ENCODE measurements at regions not wholly inside any gene's neighbourhood (a gene's known extent, or its start where the extent isn't known, plus 50 kb on each side); places are given as distances from the start of the nearest gene placed in this dataset.

DNA sequence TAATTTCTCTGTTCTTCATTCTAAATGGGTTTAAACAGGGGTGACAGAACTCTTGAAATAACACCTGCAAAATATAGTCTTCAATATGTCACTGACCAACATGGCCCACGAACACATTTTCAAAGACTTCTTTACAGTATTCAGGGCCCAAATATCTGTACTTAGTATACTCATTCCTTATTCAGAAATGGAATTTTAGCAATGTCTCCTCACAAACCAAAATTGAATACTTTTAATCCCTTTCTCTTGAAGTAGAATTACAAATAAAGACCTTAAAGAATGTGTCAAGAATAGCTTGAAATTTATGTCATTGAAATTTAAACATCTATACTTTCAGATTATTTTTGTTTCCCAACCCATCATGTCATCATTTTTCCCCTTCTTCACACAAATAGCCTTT, 263.1 kb downstream of the LRIG3 start:
- no peak for DNase-seq (ENCODE audit: low read depth)
- H3K36me3 ChIP-seq (ENCODE audit: control insufficient read depth, insufficient read depth, low read length), result no peaks in the 10 kb centered on the region
- TF ChIP-seq, protein P1, sequence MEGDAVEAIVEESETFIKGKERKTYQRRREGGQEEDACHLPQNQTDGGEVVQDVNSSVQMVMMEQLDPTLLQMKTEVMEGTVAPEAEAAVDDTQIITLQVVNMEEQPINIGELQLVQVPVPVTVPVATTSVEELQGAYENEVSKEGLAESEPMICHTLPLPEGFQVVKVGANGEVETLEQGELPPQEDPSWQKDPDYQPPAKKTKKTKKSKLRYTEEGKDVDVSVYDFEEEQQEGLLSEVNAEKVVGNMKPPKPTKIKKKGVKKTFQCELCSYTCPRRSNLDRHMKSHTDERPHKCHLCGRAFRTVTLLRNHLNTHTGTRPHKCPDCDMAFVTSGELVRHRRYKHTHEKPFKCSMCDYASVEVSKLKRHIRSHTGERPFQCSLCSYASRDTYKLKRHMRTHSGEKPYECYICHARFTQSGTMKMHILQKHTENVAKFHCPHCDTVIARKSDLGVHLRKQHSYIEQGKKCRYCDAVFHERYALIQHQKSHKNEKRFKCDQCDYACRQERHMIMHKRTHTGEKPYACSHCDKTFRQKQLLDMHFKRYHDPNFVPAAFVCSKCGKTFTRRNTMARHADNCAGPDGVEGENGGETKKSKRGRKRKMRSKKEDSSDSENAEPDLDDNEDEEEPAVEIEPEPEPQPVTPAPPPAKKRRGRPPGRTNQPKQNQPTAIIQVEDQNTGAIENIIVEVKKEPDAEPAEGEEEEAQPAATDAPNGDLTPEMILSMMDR (IDR thresholded peaks at IDR 0.05; ENCODE audit: insufficient read depth, low read length, poor library complexity, severe bottlenecking), result no peak
- no peaks in the 10 kb centered on the region for H3K27me3 ChIP-seq (ENCODE audit: control insufficient read depth, insufficient read depth, low read length)
- no peak overlapping the region for H3K4me3 ChIP-seq (ENCODE audit: low read depth, low read length)

DNA sequence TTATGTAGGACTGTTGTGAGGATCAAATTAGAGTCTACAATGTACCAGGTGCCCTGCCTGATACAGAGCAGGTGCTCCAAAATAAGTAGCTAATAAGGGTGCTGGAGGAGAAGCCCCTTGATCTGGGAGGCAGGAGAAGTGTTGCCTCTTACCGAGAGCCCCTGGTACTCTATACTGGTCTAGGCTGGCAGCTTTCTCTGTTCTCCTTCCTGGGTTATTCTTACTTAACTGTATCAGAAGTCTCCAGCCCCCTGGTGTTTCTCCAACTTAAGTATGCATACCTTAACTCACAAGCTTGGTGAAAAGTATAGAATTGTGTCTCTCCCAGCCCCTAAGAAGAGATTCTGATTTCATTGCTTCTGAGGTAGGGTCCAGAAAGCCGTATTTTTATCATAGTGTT, 254.9 kb downstream of the LRIG3 start:
- H3K27me3 ChIP-seq (ENCODE audit: control insufficient read depth, insufficient read depth, low read length), result no peaks in the 10 kb centered on the region
- TF ChIP-seq, protein P1 (IDR thresholded peaks at IDR 0.05; ENCODE audit: insufficient read depth, low read length, poor library complexity, severe bottlenecking), result no peak
- no peaks in the 10 kb centered on the region for H3K36me3 ChIP-seq (ENCODE audit: control insufficient read depth, insufficient read depth, low read length)
- no peak overlapping the region for H3K4me3 ChIP-seq (ENCODE audit: low read depth, low read length)
- DNase-seq (ENCODE audit: low read depth), result no peak

DNA sequence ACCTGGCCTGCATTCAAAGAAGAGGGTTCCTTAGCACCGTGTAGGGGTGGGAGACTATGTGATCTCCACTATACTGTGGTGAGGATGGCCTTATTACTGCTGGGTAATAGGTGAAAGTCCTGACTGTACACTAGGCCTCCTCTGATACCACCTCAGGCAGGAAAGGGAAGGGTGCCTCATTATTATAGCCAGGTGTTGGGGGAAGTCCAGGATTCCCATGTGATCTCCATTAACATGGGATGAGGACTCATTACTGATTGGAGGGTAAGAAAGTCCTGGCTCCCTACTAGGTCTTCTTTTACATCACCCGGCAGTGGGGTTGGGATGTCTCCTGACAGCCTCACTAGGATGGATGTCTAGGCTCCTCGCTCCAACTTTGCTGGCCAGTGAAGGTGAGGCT, 252.1 kb downstream of the LRIG3 start:
- TF ChIP-seq, protein P1 (IDR thresholded peaks at IDR 0.05; ENCODE audit: insufficient read depth, low read length, poor library complexity, severe bottlenecking), result no peak
- no peak overlapping the region for H3K4me3 ChIP-seq (ENCODE audit: low read depth, low read length)
- no peak for DNase-seq (ENCODE audit: low read depth)
- no peaks in the 10 kb centered on the region for H3K27me3 ChIP-seq (ENCODE audit: control insufficient read depth, insufficient read depth, low read length)
- H3K36me3 ChIP-seq (ENCODE audit: control insufficient read depth, insufficient read depth, low read length), result no peaks in the 10 kb centered on the region

DNA sequence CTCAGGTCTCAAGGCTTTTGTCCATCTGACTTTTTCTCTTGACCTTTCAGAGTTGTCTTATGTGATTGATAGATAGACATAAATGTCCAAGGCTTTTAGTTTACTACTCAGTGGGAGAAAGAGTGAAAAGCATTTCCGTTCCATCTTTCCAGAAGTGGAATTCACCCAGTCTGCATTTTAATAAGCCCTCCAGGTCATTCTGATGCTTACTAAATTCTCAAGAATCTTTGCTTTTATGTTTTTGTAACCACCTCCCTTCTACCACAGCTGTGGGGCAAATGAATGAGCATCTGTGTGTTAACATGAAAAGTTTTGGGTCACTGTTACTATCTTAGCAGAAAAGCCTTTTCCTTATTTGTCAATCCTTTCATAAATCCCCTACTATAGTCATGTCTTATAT, 251.4 kb downstream of the LRIG3 start:
- no peak for DNase-seq (ENCODE audit: low read depth)
- no peaks in the 10 kb centered on the region for H3K27me3 ChIP-seq (ENCODE audit: control insufficient read depth, insufficient read depth, low read length)
- no peaks in the 10 kb centered on the region for H3K36me3 ChIP-seq (ENCODE audit: control insufficient read depth, insufficient read depth, low read length)
- H3K4me3 ChIP-seq (ENCODE audit: low read depth, low read length), result no peak overlapping the region
- TF ChIP-seq, protein P1 (IDR thresholded peaks at IDR 0.05; ENCODE audit: insufficient read depth, low read length, poor library complexity, severe bottlenecking), result no peak

DNA sequence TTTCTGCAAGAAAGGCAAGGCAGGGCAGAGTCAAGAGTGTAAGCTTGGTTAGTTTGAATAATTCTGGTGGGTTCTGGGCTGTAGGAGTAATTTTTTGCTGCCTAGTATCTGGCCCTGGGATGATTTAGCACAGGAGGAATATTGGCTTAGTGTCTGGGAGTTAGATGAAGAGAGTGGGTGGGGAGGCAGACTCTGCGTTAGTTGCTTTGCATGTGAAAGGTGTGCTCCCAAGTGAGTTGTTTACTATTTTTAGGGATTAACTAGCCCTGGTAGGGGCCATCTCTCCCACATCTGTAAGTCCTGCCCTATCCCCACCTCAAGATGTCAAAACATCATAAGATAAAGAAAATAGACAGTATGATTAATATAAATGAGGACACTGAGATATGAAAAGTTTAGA, 249.7 kb downstream of the LRIG3 start:
- H3K36me3 ChIP-seq (ENCODE audit: control insufficient read depth, insufficient read depth, low read length), result no peaks in the 10 kb centered on the region
- TF ChIP-seq, protein P1 (IDR thresholded peaks at IDR 0.05; ENCODE audit: insufficient read depth, low read length, poor library complexity, severe bottlenecking), result no peak
- no peaks in the 10 kb centered on the region for H3K27me3 ChIP-seq (ENCODE audit: control insufficient read depth, insufficient read depth, low read length)
- no peak for DNase-seq (ENCODE audit: low read depth)
- no peak overlapping the region for H3K4me3 ChIP-seq (ENCODE audit: low read depth, low read length)

DNA sequence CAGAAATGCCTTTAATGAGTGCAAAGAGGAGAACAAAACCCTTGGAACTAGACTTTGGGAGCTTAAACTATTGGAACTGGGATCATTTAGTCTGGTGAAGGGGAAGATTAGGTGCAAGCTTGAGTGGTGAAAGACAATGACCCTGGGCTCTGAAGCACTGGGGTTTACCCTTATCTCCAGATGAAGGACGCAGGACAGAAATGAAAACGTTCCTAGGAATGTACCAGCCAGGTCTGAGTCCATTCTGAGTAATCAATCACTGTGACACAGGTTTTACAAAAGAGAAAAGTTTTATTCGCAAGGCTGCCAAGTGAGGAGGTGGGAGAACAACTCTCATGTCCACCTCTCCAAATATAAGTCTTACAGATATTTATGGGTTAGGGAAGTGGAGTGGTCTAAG, 249.1 kb downstream of the LRIG3 start:
- H3K36me3 ChIP-seq (ENCODE audit: control insufficient read depth, insufficient read depth, low read length), result no peaks in the 10 kb centered on the region
- DNase-seq (ENCODE audit: low read depth), result no peak
- TF ChIP-seq, protein P1 (IDR thresholded peaks at IDR 0.05; ENCODE audit: insufficient read depth, low read length, poor library complexity, severe bottlenecking), result no peak
- H3K4me3 ChIP-seq (ENCODE audit: low read depth, low read length), result no peak overlapping the region
- no peaks in the 10 kb centered on the region for H3K27me3 ChIP-seq (ENCODE audit: control insufficient read depth, insufficient read depth, low read length)

Data from kidney epithelial cell (primary cell).